ENCODE measurements at regions not wholly inside any gene's neighbourhood (a gene's known extent, or its start where the extent isn't known, plus 50 kb on each side); places are given as distances from the start of the nearest gene placed in this dataset.

DNA sequence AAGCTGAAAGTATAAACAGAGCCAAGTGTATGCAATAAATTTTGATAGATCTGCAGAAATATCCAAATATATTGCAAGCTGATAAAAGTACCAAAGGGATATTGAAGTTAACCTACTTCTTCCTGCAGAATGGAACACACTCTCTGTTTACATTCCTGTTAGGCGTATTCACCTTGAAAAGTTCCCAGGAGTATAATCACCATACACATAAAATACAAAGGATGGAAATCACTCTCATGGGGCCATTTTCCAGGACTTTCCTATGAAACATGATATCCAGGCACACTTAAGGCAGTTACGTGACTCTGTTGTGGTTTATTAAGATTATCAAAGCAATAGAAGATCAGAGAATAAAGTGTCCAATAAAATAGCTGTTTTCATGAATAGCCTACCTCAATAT, 1142.3 kb downstream of the NLGN4X start:
- no peak overlapping the region for H3K14ac ChIP-seq (replicated peaks; ENCODE audit: low read depth, low read length)
- TF ChIP-seq NFE2L2 (IDR thresholded peaks at IDR 0.05; ENCODE audit: low read depth, low read length) (no peak), CHD1 (IDR thresholded peaks at IDR 0.05; ENCODE audit: low read depth, low read length) (no peak), RCOR1 (IDR thresholded peaks at IDR 0.05; ENCODE audit: insufficient replicate concordance, low read length) (no peak), RAD21 (IDR thresholded peaks at IDR 0.05; ENCODE audit: low read length) (no peak), CTCF (conservative IDR thresholded peaks at IDR 0.05; ENCODE audit: low read depth, low read length) (no peak), POLR2A (IDR thresholded peaks at IDR 0.05; ENCODE audit: low read depth, low read length) (no peak), USF2 (IDR thresholded peaks at IDR 0.05; ENCODE audit: low read depth, low read length) (no peak), MXI1 (IDR thresholded peaks at IDR 0.05; ENCODE audit: borderline replicate concordance, low read depth, low read length) (no peak), RFX5 (IDR thresholded peaks at IDR 0.05; ENCODE audit: low read depth, low read length) (no peak), CEBPB (IDR thresholded peaks at IDR 0.05; ENCODE audit: low read depth, low read length) (no peak), MAFK (IDR thresholded peaks at IDR 0.05; ENCODE audit: low read depth, low read length) (no peak), MAZ (IDR thresholded peaks at IDR 0.05; ENCODE audit: borderline replicate concordance, low read depth, low read length) (no peak), BHLHE40 (IDR thresholded peaks at IDR 0.05; ENCODE audit: low read depth, low read length) (no peak), FOS (IDR thresholded peaks at IDR 0.05; ENCODE audit: low read depth, low read length) (no peak)
- TF ChIP-seq, protein P1, sequence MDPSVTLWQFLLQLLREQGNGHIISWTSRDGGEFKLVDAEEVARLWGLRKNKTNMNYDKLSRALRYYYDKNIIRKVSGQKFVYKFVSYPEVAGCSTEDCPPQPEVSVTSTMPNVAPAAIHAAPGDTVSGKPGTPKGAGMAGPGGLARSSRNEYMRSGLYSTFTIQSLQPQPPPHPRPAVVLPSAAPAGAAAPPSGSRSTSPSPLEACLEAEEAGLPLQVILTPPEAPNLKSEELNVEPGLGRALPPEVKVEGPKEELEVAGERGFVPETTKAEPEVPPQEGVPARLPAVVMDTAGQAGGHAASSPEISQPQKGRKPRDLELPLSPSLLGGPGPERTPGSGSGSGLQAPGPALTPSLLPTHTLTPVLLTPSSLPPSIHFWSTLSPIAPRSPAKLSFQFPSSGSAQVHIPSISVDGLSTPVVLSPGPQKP (IDR thresholded peaks at IDR 0.05; ENCODE audit: borderline replicate concordance, low read depth, low read length) = no peak
- ChIA-PET POLR2A (ENCODE audit: unreplicated experiment) (no interaction called here), CTCF (no interaction called here)
- H2BK20ac ChIP-seq (ENCODE audit: low read depth, low read length) = no peak overlapping the region
- H2AK5ac ChIP-seq (ENCODE audit: low read depth, low read length) = no peak overlapping the region
- no peak overlapping the region for H4K5ac ChIP-seq (ENCODE audit: low read depth, low read length)
- H3K9me3 ChIP-seq (ENCODE audit: control insufficient read depth, insufficient read depth, low read length) = peaks cover 8% of the 10 kb centered on the region
- in situ Hi-C loops (cut with MboI; ENCODE audit: low sequenced_read_pairs) = no loop called here
- no peak for ATAC-seq (ENCODE audit: low read depth)
- H2AK9ac ChIP-seq (replicated peaks; ENCODE audit: low read depth, low read length, poor library complexity) = no peak overlapping the region
- no peak for DNase-seq
- no CpG with 5 or more reads among the region's 2 CpGs for WGBS, 2 experiments (ENCODE audit: extremely low coverage in 2 of 2, insufficient read length in 1 of 2)
- no peak overlapping the region for H3K4ac ChIP-seq (ENCODE audit: low read depth, low read length)
- intact Hi-C loops (cut with micrococcal nuclease) = no loop called here
- H4K91ac ChIP-seq (ENCODE audit: insufficient read depth, low read depth, low read length) = no peak overlapping the region
- no peak overlapping the region for H3K56ac ChIP-seq (ENCODE audit: extremely low read depth, insufficient read depth, low read length)
- H2AFZ ChIP-seq (replicated peaks; ENCODE audit: low read length, poor library complexity) = no peak overlapping the region
- no peak overlapping the region for H3K18ac ChIP-seq (ENCODE audit: low read depth, low read length)
- H2BK5ac ChIP-seq (ENCODE audit: low read depth, low read length, poor library complexity, severe bottlenecking) = no peak overlapping the region
- no peak overlapping the region for H3K27ac ChIP-seq (ENCODE audit: insufficient read depth, low read length)
- H3K9ac ChIP-seq (ENCODE audit: low read depth, low read length) = no peak overlapping the region
- H3K4me1 ChIP-seq (ENCODE audit: control insufficient read depth, insufficient read depth, low read length) = no peaks in the 10 kb centered on the region
- no peaks in the 10 kb centered on the region for H3K79me1 ChIP-seq (ENCODE audit: low read depth in 1 of 2, low read length in 2 of 2)
- H3K4me3 ChIP-seq (ENCODE audit: insufficient read depth, low read depth, low read length) = no peak overlapping the region
- H3K4me2 ChIP-seq (ENCODE audit: low read depth, low read length) = no peak overlapping the region
- H2BK15ac ChIP-seq (ENCODE audit: low read depth, low read length) = no peak overlapping the region
- H2BK120ac ChIP-seq (ENCODE audit: low read depth, low read length) = no peak overlapping the region
- no peak overlapping the region for H3K23ac ChIP-seq (ENCODE audit: low read depth, low read length)
- H4K20me1 ChIP-seq (ENCODE audit: insufficient read depth, low read length) = no peaks in the 10 kb centered on the region
- no peaks in the 10 kb centered on the region for H3K36me3 ChIP-seq (ENCODE audit: control insufficient read depth, insufficient read depth, low read length)
- H4K8ac ChIP-seq (ENCODE audit: low read depth in 2 of 2, low read length in 2 of 2) = no peak overlapping the region
- H3K27me3 ChIP-seq (ENCODE audit: control insufficient read depth, insufficient read depth, low read length) = no peaks in the 10 kb centered on the region
- no peaks in the 10 kb centered on the region for H3K9me1 ChIP-seq (ENCODE audit: insufficient read depth, low read length)
- BruUV-seq (replicated peaks) = no TSS peak
- dilution Hi-C loops (cut with HindIII; ENCODE audit: low sequenced_read_pairs, unreplicated experiment) = no loop called here

Data from IMR-90 (cell line).